CD4-positive, alpha-beta T cell treated with Interleukin-4 for 1 hour (primary cell): ENCODE measurements at regions not wholly inside any gene's neighbourhood (a gene's known extent, or its start where the extent isn't known, plus 50 kb on each side); places are given as distances from the start of the nearest gene placed in this dataset.
"Not testable (repeated sequence)": the region's sequence is repeated elsewhere in the genome, so short reads cannot be mapped to it uniquely, and the experiment has no call there.

ENCODE experiments used
- DNase-seq, 2 donors: peaks; one replicate each; pipeline ENCODE4 v3.0.0-alpha.2; 2020 to 2022

- no peak for DNase-seq
These were observed 269.0 kb downstream of the RAD51AP2 start for GRCh38 chr2:17249249-17249648.

- DNase-seq, result no peak
These were observed 272.3 kb downstream of the RAD51AP2 start for GRCh38 chr2:17245906-17246305.

GRCh38 chr2:17242813-17243485 is 275.3 kb downstream of the RAD51AP2 start:
- no peak for DNase-seq

- no peak for DNase-seq
These were observed 278.7 kb downstream of the RAD51AP2 start for GRCh38 chr2:17239550-17239949.

DNA sequence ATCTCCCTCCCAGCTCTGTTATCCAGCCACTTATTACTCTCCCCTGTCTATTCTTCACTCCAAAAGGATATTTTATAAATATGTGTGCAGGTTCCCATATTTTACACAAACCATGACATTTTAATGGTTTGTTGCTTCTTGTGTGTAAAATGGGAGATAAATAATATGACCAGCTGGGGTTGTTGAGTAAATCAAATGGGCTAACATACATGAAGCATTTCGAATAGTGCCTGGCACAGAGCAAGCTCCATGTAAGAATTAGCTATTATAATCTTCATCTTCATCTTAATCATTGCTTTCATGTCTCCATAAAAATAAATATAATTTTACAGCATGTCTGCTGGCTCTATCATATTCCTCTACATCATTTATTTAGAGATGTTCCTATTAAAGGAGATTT is 283.1 kb downstream of the RAD51AP2 start:
- no peak for DNase-seq

GRCh38 chr2:17232776-17233556 is 285.3 kb downstream of the RAD51AP2 start:
- DNase-seq, result no peak

- no peak for DNase-seq
These were observed 286.8 kb downstream of the RAD51AP2 start for GRCh38 chr2:17231394-17231965.

- DNase-seq, result no peak
These were observed 288.8 kb downstream of the RAD51AP2 start for GRCh38 chr2:17229414-17229813.

GRCh38 chr2:17228461-17228860 is 289.8 kb downstream of the RAD51AP2 start:
- no peak for DNase-seq

- no peak for DNase-seq
These were observed 290.4 kb downstream of the RAD51AP2 start for GRCh38 chr2:17227856-17228255.

DNA sequence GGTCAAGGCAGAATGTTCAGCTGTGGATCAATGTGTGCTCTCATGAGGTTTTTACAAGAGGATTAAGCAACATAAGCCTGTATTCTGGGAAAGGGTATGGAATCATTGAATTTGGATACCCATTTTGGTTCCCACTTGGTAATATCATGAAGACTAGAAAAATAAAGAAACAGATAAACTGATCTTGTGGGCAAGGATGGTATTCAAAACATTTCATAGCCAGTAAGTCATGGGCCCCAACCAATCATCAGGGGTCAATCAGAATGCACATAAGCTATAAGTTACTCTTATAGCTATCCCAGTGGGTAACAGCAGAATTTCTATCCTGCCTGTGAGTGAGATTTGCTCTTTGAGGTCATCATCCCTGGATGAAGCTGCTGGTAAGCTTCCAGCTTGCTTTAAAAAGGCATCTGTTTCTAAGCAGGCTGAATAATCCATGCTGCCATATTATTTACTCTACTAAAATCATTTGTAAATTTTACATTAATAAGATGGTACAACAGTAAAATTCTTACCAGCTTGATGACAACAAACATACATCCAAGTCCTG is 291.2 kb downstream of the RAD51AP2 start:
- DNase-seq, result no peak

- no peak for DNase-seq
These were observed 295.0 kb downstream of the RAD51AP2 start for GRCh38 chr2:17223211-17223610.

DNA sequence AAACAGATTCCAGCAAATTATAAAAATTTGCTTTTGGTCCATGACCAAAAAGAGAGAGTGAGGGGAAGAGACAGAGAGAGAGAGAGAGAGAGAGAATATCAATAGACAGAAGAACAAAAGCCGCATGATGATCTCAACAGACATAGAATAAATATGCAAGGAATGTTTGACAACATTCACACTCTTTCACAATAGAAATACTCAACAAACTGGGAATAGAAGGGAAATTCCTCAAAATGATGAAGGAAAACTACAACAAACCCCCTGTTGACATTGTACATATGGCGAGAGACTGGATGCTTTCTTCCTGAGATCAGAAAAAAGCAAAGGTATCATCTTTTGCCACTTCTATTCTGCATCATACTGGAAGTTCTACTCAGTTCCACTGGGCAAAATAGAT is 309.7 kb downstream of the RAD51AP2 start:
- no peak for DNase-seq

GRCh38 chr2:17206771-17207170 is 311.5 kb downstream of the RAD51AP2 start:
- no peak for DNase-seq

GRCh38 chr2:17204214-17204613 is 314.0 kb downstream of the RAD51AP2 start:
- DNase-seq, result not testable (repeated sequence)

GRCh38 chr2:17202628-17203027 is 315.6 kb downstream of the RAD51AP2 start:
- peak in 1 of 2 donors; percentile 13 for DNase-seq

- no peak for DNase-seq
These were observed 318.5 kb downstream of the RAD51AP2 start for GRCh38 chr2:17199741-17200140.

- DNase-seq, result no peak
These were observed 321.9 kb downstream of the RAD51AP2 start for GRCh38 chr2:17196380-17196779.

GRCh38 chr2:17195016-17195415 is 323.2 kb downstream of the RAD51AP2 start:
- no peak for DNase-seq

DNA sequence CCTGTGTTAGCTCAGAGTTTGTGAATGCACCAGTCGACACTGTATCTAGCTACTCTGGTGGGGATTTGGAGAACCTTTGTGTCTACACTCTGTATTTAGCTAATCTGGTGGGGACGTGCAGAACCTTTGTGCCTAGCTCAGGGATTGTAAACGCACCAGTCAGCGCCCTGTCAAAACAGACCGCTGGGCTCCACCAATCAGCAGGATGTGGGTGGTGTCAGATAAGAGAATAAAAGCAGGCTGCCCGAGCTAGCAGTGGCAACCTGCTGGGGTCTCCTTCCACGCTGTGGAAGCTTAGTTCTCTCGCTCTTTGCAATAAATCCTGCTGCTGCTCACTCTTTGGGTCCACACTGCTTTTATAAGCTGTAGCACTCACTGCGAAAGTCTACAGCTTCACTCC is 324.2 kb downstream of the RAD51AP2 start:
- no peak for DNase-seq

DNA sequence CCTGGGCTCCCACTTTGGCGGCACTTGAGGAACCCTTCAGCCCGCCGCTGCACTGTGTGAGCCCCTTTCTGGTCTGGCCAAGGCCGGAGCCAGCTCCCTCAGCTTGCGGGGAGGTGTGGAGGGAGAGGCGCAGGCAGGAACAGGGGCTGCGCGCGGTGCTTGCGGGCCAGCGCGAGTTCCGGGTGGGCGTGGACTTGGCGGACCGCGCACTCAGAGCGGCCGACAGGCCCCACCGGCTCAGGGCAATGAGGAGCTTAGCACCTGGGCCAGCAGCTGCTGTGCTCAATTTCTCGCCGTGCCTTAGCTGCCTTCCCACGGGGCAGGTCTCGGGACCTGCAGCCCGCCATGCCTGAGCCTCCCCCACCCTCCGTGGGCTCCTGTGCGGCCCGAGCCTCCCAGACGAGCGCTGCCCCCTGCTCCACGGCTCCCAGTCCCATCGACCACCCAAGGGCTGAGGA is 324.8 kb downstream of the RAD51AP2 start:
- not testable (repeated sequence) for DNase-seq

- no peak for DNase-seq
These were observed 327.0 kb downstream of the RAD51AP2 start for GRCh38 chr2:17191223-17191622.

GRCh38 chr2:17190527-17190926 is 327.7 kb downstream of the RAD51AP2 start:
- DNase-seq, result no peak

DNA sequence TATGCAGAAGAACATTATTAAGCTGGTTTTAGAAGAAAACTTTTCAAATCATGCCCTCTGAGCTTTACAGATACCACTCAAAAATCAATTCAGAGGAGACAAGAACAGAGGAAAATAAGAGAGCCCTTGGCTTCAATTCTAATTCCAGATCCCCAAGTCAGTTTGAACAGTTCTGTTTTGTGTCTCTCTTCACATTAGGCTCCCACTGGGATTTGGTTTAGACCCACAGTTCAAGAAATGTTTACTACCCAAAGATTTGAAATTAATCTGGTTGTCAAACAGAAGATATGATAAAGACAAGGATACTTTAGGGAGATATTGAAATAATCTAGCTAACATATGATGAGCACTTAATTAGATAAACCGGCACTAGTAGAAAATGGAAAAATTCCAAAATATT is 329.5 kb downstream of the RAD51AP2 start:
- DNase-seq, result no peak
